K562 (cell line): ENCODE measurements at regions not wholly inside any gene's neighbourhood (a gene's known extent, or its start where the extent isn't known, plus 50 kb on each side); places are given as distances from the start of the nearest gene placed in this dataset.

Experiments
- NBN ChIP-seq: fragments of 450-650 bp; IDR thresholded peaks from 2 replicates; pipeline ENCODE4 v1.6.1; 2016; ENCODE audit warnings: low read depth, mild to moderate bottlenecking
- REST ChIP-seq, 2 experiments: fragments of 450-650 bp; formaldehyde crosslinking in 1 of 2; IDR thresholded peaks; 2 replicates each; pipeline versions ENCODE4 v1.4.0 to v1.6.1; 2014 to 2020; ENCODE audit warnings: mild to moderate bottlenecking in 2 of 2, borderline replicate concordance in 1 of 2, low read depth in 1 of 2
- SPI1 ChIP-seq: IDR thresholded peaks from 2 replicates; pipeline ENCODE4 v1.6.1; 2011; ENCODE audit warnings: low read depth, low read length, control low read depth, borderline replicate concordance

- peak; percentile 99 for TF ChIP-seq REST (IDR thresholded peaks at IDR 0.05; ENCODE audit: borderline replicate concordance)
- TF ChIP-seq REST (CRISPR knock-in tag; IDR thresholded peaks at IDR 0.05; ENCODE audit: low read depth) = peak; percentile 94
- TF ChIP-seq NBN = no peak
- no peak for TF ChIP-seq SPI1
- TF ChIP-seq, all 486 proteins: peak for 7
Observed at GRCh38 chr2:58834404-58834803, 593.3 kb upstream of the FANCL start (continued).
